ENCODE measurements at regions not wholly inside any gene's neighbourhood (a gene's known extent, or its start where the extent isn't known, plus 50 kb on each side); places are given as distances from the start of the nearest gene placed in this dataset.

DNA sequence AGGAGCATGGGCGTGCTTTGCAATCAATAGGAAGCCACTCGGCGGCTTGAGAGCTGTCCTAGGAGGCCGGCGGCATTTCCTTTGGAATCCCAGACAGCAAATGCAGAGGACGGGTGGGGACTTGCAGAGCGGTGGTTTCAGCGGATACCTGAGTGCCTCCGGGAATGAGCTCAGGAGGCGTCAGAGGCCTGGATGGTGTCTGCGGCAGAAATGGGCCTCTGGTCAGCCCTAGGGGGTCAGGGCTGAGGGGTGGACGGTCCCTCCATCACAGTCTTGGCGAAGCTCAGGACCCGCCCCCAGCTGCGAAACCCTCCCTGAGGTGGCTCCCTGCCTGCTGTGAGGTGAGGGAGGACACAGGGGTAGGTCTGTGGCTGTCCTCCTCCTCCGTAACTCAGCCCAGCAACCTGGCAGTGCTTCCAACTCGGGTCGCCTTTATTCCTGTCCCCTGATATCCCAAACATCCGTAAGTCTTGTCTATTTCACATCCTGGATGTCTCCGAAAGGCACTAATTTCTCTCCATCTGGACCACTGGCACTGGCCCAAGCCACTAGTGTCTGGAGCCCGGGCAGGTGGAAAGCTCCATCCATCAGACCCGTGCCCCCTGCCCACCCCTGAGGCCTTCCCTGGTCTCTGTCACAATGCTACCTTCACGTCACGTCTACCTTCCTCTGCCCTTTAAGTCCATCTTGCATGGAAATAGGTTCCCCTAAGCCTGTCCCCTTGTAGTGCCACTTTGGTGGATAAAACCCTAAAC lies 686.6 kb downstream of the BRD1 start:
- TF ChIP-seq CTCF (IDR thresholded peaks at IDR 0.05; ENCODE audit: control insufficient read depth, insufficient read depth, low read depth, low read length, missing control alignments): no peak
- no peak overlapping the region for H3K4me3 ChIP-seq (ENCODE audit: control insufficient read depth, low read depth, low read length)
- no peak for DNase-seq (ENCODE audit: low read depth)

- DNase-seq (ENCODE audit: low read depth): no peak
- TF ChIP-seq CTCF (IDR thresholded peaks at IDR 0.05; ENCODE audit: control insufficient read depth, insufficient read depth, low read depth, low read length, missing control alignments): no peak
- H3K4me3 ChIP-seq (ENCODE audit: control insufficient read depth, low read depth, low read length): no peak overlapping the region
Measured at GRCh38 chr22:49139492-49140151, 688.1 kb downstream of the BRD1 start.

DNA sequence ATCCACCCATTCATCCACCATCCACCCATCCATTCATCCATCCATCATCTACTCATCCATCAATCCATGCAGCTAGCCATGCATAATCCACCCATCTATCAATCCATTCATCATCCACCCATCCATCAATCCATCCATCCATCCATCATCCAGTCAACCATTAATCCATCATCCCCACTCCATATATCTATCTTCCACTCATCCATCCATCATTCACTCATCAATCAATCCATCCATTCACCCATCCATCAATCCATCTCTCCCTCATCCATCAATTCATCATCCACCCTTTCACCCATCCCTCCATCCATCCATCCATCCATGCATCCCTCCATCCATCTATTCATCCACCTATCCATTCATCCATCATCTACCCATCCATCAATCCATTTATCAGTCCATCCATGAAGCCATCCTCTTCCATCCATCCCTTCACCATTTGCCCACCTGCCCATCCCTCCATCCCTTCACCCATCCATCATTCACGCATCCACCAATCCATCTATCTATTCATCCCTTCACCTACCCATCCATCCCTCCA lies 689.4 kb downstream of the BRD1 start:
- no peak overlapping the region for H3K4me3 ChIP-seq (ENCODE audit: control insufficient read depth, low read depth, low read length)
- DNase-seq (ENCODE audit: low read depth): no peak
- no peak for TF ChIP-seq CTCF (IDR thresholded peaks at IDR 0.05; ENCODE audit: control insufficient read depth, insufficient read depth, low read depth, low read length, missing control alignments)

DNA sequence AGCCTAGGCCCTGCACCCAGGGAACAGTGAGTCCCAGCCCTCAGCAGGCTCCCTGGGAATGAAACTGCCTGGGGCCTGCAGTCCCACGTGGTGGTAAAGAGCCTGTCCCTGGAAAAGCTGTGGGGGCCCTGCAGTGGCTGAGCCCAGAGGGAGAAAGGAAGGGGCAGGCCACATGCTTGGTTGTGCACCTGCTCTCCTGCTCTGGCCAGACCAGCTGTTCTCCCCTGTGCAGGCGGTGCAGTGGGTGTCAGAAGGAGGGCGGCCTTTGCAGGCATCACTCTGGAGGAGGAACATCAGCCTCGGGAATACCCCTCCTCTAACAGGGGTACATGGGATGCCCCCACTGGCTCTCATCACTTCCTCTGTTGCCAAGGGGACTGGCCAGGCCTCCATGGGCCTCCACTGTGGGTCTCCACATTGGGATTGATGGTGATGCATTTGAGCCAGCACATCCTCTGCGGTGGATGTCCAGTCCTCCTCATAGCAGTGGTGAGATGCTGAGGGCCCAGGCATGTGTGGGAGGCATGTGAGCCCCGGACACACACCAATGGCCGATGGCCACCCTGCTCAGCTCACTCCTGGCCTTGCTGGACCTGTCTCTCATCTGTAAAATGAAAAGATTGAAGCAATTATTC lies 690.4 kb downstream of the BRD1 start:
- no peak for DNase-seq (ENCODE audit: low read depth)
- no peak overlapping the region for H3K4me3 ChIP-seq (ENCODE audit: control insufficient read depth, low read depth, low read length)
- TF ChIP-seq CTCF (IDR thresholded peaks at IDR 0.05; ENCODE audit: control insufficient read depth, insufficient read depth, low read depth, low read length, missing control alignments): no peak

- no peak for TF ChIP-seq CTCF (IDR thresholded peaks at IDR 0.05; ENCODE audit: control insufficient read depth, insufficient read depth, low read depth, low read length, missing control alignments)
- no peak overlapping the region for H3K4me3 ChIP-seq (ENCODE audit: control insufficient read depth, low read depth, low read length)
- no peak for DNase-seq (ENCODE audit: low read depth)
Measured at GRCh38 chr22:49136816-49137180, 690.9 kb downstream of the BRD1 start.

- no peak overlapping the region for H3K4me3 ChIP-seq (ENCODE audit: control insufficient read depth, low read depth, low read length)
- TF ChIP-seq CTCF (IDR thresholded peaks at IDR 0.05; ENCODE audit: control insufficient read depth, insufficient read depth, low read depth, low read length, missing control alignments): no peak
- no peak for DNase-seq (ENCODE audit: low read depth)
Measured at GRCh38 chr22:49136041-49136815, 691.4 kb downstream of the BRD1 start.

Measured in AG09309 (cell line).